A204.1 (cell line): ENCODE measurements at regions not wholly inside any gene's neighbourhood (a gene's known extent, or its start where the extent isn't known, plus 50 kb on each side); places are given as distances from the start of the nearest gene placed in this dataset.
"Not testable (repeated sequence)": the region's sequence is repeated elsewhere in the genome, so short reads cannot be mapped to it uniquely, and the experiment has no call there.

Source experiments
- FAIRE-seq: peaks from 2 replicates; lab custom pipeline; 2012; peaks lifted over from hg19 to GRCh38; lab: Jason Lieb, UNC

- no peak for FAIRE-seq
Observed at GRCh38 chr18:8882632-8883408, 177.5 kb downstream of the MTCL1 start.

- no peak for FAIRE-seq
Observed at GRCh38 chr18:8883409-8883668, 178.0 kb downstream of the MTCL1 start.

DNA sequence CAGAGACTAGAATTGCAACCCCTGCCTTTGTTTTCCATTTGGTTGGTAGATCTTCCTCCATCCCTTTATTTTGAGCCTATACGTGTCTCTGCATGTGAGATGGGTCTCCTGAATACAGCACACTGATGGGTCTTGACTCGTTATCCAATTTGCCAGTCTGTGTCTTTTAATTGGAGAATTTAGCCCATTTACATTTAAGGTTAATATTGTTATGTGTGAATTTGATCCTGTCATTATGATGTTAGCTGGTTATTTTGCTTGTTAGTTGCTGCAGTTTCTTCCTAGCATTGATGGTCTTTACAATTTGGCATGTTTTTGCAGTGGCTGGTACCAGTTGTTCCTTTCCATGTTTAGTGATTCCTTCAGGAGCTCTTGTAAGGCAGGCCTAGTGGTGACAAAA is 182.5 kb downstream of the MTCL1 start:
- not testable (repeated sequence) for FAIRE-seq

GRCh38 chr18:8889489-8889888 is 184.1 kb downstream of the MTCL1 start:
- no peak for FAIRE-seq

GRCh38 chr18:8890503-8890902 is 185.1 kb downstream of the MTCL1 start:
- peak; percentile 25 for FAIRE-seq

DNA sequence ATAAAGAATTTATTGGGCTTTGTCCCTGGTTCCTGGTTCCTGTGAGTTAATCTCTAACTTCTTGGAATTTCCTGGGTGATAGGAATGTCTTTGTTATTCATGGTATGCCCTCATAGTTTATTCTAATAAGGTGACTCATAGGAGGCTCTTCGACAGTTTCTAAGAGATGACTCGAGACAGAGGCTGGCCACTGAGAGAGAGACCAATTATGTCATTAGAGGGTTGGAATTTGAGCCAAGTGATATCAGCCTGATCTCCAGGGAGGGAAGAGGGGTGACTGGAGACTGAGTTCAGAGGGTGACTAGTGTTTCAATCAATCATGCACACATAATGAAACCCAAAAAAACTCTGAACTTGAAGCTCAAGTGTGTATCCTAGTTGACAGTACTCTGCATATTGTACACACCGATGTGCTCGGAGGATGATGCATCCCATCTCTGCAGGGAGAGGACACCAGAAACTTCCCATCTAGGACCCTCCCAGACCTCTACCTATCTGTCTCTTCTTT is 185.7 kb downstream of the MTCL1 start:
- no peak for FAIRE-seq

DNA sequence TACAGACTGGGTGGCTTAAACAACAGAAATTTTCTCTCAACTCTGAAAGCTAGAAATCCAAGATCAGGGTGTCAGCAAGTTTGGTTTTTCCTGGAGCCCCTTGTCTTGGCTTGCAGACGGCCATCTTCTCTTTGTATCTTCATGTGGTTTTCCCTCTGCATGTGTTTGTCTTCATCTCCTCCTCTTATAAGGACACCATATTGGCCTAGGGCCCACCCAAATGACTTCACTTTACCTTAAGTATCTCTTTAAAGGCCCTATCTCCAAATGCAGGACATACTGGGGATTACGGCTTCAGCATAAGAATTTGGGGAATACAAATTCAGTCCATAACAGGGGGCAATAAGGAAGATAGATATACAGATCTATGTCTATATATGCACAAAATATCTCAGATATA is 187.9 kb downstream of the MTCL1 start:
- no peak for FAIRE-seq

DNA sequence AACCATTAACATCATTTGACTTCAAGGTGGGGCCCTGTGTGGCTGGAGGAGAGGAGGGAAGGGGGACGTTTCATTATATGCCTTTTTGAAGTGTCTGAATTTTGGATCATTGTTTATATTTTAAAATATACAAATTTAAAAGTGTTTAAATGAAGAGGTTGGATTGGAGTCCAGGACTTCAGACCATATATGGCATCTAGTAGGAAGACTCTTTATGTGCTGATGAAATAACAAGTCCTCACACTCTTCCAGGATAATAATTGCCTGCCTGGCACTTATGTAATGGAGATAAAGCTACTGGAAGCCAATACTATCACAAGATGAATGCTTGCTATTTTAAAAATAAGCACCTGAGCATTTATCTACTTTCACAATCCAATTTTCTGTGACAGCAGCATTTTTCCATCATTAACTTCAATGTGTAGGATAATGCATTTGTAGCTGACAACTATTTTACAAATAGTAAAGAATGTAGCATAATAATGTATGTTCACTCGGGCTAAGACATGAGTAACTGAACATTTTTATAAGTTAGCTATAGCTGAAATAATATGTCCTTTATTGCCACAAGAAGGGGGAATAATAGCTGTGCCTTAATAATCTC is 188.4 kb downstream of the MTCL1 start:
- no peak for FAIRE-seq

GRCh38 chr18:8894823-8895222 is 189.5 kb downstream of the MTCL1 start:
- no peak for FAIRE-seq

DNA sequence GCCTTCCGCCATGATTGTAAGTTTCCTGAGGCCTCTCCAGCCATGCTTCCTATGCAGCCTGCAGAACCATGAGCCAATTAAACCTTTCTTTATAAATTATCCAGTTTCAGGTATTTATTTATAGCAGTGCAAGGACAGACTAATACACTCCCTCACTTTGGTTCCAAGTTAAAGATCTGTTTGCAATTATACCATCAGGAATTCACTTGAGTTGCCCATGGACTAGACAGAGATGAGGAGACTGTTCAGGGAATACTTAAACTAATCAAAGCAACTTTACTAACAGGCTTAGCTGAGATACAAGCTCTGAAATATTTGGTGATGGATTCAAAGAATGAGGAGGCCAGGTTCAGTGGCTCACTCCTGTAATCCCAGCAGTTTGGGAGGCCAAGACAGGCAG is 190.0 kb downstream of the MTCL1 start:
- FAIRE-seq, result no peak

DNA sequence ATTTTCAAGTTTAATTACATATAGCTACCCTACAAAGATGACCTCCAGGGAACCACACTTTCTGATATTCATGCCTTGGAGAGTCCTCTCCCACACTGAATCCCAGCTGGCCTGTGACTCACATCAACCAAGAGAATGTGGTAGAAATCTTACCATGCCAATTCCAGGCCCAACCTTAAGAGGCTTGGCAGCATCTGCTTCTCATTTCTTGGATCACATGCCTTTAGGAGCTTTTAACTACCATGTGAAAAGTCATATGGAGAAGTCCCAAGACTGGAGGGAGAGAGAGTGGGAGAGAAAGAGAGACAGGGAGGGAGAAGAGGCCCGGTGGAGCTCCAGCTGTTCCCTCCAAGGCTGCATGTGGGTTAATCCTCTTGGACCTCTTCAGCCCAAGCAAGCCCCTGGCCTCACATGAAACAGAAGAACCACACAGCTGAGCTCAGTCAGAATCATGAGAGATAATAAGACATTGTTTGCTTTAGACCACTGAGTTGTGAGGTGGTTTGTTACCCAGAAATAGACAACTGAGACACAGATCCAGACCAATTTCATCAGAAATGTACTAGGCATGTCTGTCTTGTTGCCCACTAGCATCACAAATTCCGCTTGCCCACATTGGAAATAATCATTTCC is 190.7 kb downstream of the MTCL1 start:
- FAIRE-seq, result no peak

DNA sequence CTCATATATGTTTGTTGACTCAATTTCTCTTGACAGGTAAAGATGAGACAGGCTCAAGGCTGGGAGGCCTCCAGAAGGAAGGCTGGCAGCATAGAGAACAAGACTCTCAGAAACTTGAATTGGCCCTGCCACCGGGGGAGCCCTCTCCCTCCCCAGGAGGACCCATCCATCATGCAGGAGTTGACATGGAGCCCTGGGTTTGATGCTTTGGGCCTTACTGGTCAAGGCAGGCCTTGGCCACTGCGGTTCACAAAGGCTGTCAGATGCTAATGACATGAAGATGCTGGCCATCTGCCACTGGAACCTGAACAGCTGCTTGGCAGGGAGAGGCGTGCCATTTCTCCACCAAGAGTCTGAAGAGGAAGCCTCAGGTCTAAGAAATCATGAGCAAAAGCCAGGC is 193.6 kb downstream of the MTCL1 start:
- no peak for FAIRE-seq

- no peak for FAIRE-seq
Observed at GRCh38 chr18:8900552-8900951, 195.2 kb downstream of the MTCL1 start.

- no peak for FAIRE-seq
Observed at GRCh38 chr18:8901019-8901418, 195.7 kb downstream of the MTCL1 start.

GRCh38 chr18:8904316-8904715 is 198.2 kb upstream of the NDUFV2 start:
- no peak for FAIRE-seq

DNA sequence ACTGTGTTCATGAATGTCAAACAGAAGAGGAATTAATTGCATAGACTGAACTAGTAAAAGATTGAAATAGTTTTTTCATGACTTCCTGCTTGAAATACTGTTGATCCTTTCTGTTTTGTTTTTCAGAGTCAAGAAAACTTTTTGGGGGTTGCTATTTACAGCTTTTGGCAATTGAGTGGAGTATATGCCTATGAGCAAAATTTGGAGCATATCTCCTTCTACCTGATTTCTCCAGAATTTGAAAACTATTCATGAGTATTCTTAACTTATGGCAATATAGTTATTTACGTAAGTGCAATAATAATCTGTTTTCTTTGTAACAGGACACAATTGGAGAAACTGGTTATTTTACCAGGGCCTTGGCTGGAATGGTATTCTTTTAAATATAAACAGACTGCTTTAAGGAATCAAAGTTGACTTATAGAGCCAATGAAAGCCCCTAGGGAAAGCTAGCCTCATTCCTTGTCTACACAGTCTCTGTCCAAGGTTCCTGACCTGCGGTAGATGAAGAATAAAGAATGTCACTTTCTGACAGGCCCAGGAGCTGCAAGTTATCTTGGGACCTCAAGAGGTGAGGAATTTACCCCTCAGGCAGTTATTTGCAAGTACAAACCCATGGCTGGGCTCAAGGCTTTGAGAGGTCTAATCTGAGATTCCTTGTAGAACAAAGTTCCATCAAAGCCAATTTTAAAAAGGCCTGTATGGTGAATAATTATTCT is 193.5 kb upstream of the NDUFV2 start:
- no peak for FAIRE-seq

DNA sequence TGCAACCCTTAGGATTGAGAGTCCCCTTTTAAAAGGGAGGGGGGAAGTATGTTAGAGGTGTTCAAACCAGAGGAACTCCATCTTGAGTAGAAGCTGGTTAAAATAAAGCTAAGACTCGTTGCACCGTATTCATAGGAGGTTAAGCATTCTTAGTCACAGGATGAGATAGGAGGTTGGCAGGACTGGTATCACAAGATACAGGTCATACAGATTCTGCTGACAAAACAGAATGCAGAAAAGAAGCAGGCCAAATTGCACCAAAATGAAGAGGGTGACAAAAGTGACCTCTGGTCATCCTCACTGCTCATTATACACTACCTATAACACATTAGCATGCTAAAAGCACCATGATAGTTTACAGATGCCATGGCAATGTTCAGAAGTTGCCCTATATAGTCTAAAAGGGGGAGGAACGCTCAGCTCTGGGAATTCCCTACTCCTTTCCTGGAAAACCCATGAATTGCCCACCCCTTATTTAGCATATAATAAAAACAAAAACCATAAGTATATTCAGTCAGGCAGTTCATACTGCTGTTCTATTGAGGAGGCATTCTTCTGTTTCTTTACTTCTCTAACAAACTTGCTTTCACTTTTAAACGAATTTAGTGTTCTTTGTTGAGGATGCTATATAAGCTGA is 192.2 kb upstream of the NDUFV2 start:
- no peak for FAIRE-seq

GRCh38 chr18:8910843-8911242 is 191.7 kb upstream of the NDUFV2 start:
- FAIRE-seq, result no peak

DNA sequence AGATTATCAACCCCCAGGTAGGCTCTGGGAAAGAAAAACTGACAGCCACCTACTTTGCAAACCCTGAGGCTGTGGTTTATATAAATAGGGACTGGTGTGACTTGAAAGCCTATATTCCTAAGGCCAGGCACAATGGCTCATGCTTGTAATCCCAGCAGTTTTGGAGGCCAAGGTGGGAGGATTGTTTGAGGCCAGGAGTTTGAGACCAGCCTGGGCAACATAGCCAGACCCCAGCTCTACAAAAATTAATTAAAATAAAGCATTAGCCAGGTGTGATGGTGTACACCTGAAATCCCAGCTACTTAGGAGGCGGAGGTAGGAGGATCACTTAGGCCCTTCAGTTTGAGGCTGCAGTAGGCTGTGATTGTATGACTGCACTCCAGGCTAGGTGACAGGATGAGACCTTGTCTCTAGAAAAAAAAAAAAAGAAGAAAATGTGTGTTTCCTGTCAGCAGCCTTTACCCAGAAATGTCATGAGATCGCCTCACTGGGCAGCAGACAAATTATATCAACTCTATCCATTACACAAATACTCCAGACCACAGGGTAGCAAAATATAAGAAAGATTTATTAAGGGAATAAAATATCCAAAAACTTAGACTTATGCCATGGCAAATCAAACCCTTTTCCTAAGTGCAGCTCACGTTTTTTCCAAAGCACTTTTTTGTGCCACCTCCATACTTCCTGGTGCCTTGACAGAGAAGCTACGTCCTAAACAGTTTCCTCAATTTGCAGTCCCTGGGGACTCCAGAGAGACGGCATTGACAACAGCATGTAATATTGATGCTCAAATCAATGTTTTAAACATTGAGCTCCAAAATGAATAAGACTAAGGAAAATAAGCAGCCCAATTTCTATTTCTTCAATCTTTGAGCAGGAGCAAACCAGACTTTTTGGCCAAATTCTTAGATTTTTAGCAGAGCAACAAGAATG is 190.8 kb upstream of the NDUFV2 start:
- FAIRE-seq, result no peak

- no peak for FAIRE-seq
Observed at GRCh38 chr18:8912348-8913326, 189.9 kb upstream of the NDUFV2 start.
